ENCODE measurements at regions not wholly inside any gene's neighbourhood (a gene's known extent, or its start where the extent isn't known, plus 50 kb on each side); places are given as distances from the start of the nearest gene placed in this dataset.

- no peak for TF ChIP-seq CTCF (IDR thresholded peaks at IDR 0.05)
- no peak for TF ChIP-seq EZH2 (IDR thresholded peaks at IDR 0.05; ENCODE audit: borderline replicate concordance, insufficient read depth, low read depth, low read length, poor library complexity, severe bottlenecking)
These were observed 146.5 kb upstream of the PUDP start for GRCh38 chrX:7294483-7294882.

All from B cell (primary cell).